C4-2B (cell line): ENCODE measurements at regions not wholly inside any gene's neighbourhood (a gene's known extent, or its start where the extent isn't known, plus 50 kb on each side); places are given as distances from the start of the nearest gene placed in this dataset.
A peak's percentile ranks its signal among the peaks of the same experiment; 100 is the strongest.

Experiments
- H3K27ac ChIP-seq: fragments of 450-650 bp; 2 replicates; pipeline ENCODE4 v1.5.1; 2017
- ZFX ChIP-seq: fragments of 450-650 bp; IDR thresholded peaks from 2 replicates; pipeline ENCODE4 v1.6.1; 2017
- TF ChIP-seq, protein P1 (sequence below): fragments of 450-650 bp; conservative IDR thresholded peaks from 2 replicates; pipeline ENCODE4 v1.5.1; 2017; ENCODE audit warnings: mild to moderate bottlenecking

DNA sequence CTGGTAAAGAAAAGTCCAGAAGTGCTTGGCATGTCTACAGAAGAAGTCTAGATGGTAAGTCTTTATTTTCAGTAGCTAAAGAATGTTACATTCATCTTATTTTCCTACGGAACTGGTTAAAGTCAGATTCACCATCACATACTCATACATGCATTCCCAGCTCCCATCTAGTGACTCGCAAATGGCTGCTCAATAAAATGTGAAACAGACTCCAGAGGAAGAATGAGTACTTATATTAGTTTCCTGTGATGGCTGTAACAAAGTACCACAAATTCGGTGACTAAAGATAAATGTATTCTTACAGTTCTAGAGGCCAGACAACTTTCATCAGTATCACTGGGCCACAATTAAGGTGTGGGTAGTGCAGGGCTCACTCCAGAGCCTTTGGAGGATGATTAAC lies 797.2 kb downstream of the SATB2 start:
- no peak for TF ChIP-seq ZFX
- TF ChIP-seq, protein P1, sequence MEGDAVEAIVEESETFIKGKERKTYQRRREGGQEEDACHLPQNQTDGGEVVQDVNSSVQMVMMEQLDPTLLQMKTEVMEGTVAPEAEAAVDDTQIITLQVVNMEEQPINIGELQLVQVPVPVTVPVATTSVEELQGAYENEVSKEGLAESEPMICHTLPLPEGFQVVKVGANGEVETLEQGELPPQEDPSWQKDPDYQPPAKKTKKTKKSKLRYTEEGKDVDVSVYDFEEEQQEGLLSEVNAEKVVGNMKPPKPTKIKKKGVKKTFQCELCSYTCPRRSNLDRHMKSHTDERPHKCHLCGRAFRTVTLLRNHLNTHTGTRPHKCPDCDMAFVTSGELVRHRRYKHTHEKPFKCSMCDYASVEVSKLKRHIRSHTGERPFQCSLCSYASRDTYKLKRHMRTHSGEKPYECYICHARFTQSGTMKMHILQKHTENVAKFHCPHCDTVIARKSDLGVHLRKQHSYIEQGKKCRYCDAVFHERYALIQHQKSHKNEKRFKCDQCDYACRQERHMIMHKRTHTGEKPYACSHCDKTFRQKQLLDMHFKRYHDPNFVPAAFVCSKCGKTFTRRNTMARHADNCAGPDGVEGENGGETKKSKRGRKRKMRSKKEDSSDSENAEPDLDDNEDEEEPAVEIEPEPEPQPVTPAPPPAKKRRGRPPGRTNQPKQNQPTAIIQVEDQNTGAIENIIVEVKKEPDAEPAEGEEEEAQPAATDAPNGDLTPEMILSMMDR = no peak
- H3K27ac ChIP-seq = no peak overlapping the region

DNA sequence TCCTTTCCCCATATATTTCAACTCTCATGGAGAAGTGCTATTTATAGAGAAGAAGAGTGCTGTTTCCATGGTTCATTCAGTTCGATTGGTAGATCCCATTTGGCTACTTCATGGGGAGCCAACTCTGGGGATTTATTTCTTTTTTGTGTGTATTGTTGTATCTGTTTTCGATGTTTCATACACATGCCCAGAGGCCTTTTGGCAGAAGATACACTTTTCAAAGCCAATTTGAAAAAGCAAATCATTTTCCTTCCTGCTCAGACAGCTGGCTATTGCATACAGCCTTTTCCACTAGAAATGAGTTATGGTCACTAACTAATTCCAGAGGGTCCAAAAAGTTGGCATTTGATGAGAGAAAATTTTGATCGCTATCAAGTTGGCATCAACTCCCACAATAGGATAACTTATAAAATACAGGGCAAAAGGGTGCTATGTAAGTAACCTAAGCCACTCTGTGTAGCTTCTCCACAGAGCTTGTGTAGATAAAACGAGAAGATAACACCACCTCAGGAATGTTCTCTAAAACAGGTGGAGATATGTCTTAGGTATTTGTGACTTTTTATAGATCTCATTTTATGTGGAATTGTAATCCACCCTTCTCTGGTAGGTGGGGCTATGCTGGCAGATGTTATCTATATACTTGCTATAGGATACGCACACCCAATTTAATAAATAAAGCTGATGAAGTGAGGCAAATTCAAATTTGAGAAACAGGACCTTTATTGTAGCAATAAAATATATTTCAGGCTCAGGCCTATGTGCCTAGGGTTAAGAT lies 798.5 kb downstream of the SATB2 start:
- H3K27ac ChIP-seq = no peak overlapping the region
- TF ChIP-seq, protein P1 = no peak
- TF ChIP-seq ZFX = no peak

DNA sequence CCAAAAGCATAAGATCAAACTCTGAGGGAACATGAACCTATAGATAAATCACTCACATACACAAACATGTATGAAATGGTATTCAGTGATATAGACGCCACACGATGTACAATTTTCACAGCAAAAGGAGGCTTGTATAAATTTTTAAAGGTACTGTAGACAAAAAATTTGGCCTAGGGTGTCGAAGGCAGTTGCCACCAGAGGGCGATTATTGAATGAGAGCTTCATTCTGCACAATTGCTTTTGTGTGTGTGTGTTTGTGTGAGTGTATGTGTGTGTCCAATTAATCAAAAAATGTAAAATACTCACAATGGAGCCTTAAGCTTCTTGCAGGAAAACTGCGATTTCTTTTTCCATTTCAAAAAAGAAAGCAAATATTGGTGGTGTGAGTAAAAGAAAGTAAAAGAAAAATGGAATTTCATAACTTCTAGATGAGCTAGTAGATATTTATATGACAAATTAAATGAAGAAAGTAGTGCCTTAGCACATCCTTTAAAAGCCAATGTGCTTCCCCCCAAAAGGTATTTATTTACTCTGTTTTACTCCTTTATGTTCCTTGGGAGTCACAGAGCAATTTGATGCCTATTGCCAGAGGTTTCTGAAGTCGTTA lies 800.1 kb downstream of the SATB2 start:
- no peak overlapping the region for H3K27ac ChIP-seq
- TF ChIP-seq, protein P1 = peak; percentile 60
- TF ChIP-seq ZFX = no peak

DNA sequence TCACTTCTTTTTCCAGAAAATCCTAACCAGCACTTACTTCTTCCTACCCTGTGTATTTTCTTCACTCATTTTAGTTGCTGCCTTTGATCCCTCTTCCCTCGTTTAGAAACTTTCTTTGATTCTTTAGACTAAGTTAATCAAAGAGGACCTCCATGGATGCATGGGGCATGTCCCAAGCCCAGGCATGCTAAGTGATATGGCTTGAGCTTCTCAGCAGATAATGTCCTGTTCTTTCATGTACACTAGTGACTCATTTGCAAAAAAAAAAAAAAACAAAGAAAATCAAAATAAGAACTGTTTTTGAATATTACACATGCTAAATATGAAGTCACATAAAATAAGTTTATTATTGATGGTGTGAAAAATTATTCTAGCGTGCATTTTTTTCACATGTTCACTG lies 800.9 kb downstream of the SATB2 start:
- H3K27ac ChIP-seq = no peak overlapping the region
- TF ChIP-seq ZFX = no peak
- TF ChIP-seq, protein P1 = no peak

DNA sequence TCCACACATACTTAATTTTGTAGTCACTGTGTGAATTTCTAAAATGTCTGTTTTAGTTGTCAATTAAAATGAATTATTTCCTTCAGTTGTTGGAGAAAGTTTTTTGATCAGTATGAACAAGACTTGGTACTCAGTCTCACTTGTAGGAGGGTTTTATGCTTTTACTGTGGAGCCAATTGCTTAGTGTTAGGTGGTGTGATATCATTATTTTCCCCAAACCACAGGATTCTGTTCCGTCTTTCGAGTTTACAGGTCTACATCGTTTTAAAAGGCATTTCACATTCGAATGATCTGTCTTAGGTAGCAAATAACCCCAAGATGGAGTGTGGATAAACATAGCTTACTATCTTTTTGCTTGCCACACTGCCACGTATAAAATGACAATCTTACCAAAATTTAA lies 803.1 kb downstream of the SATB2 start:
- H3K27ac ChIP-seq = no peak overlapping the region
- TF ChIP-seq ZFX = no peak
- TF ChIP-seq, protein P1 = no peak

DNA sequence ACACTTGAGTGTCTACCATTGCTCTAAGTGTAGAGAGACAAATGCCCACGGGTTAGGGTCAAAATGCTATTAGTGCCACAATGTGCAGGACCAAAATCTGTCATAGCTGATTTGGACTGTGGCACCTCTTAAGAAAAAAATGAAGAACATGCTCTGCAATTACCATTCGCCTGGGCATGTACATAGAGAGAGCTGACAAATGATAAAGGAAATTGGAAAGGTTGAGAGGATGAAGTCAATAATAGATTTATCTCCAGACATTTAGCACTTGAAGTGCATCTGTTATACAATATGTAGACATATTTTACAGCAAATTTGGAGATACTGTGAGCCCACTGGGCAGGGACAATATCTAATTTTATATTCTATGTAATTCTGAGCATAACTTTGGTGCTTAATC lies 804.4 kb downstream of the SATB2 start:
- H3K27ac ChIP-seq = no peak overlapping the region
- no peak for TF ChIP-seq ZFX
- TF ChIP-seq, protein P1 = no peak

DNA sequence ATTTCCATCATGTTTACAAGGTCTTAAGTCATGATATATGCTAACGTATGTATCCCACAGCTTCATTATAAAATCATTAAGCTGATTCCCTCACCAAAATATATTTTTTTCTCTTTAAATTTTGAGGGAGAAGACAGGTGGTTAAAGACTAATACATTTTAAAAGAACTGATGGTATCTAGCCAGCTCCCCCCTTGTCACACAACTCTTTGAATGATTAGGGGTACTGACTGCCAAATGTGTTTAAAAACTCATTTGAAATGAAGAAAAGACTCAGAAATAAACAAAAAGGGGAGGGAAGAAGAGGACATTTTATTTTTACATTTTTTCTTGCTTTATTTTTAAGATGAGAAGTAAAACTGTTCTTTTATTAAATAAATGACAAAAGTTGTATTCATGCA lies 805.3 kb downstream of the SATB2 start:
- TF ChIP-seq ZFX = no peak
- TF ChIP-seq, protein P1 = no peak
- H3K27ac ChIP-seq = no peak overlapping the region
